A549 (cell line): ENCODE measurements at regions not wholly inside any gene's neighbourhood (a gene's known extent, or its start where the extent isn't known, plus 50 kb on each side); places are given as distances from the start of the nearest gene placed in this dataset.

Experiments used
- ATAC-seq, 2 experiments: fragments of 200-7000 bp in 1 of 2; fragments of >200 bp in 1 of 2; cut with Nextera tagmentation in 1 of 2; cut with Tn5 transposase in 1 of 2; 3 replicates each; pipeline versions ENCODE4 v1.8.0 to v1.9.1; 2018 to 2020; ENCODE audit warnings: mild to moderate bottlenecking in 1 of 2, moderate library complexity in 1 of 2
- CTCF ChIA-PET: fragments of 300-600 bp; sonication (Branson Sonifier 250); formaldehyde crosslinking; extraction: SDS; loops from one replicate; lab custom pipeline; 2021; ENCODE audit warnings: antibody characterized with exemption, inconsistent platforms; lab: Yijun Ruan, JAX
- POLR2A ChIA-PET: fragments of 350-600 bp; formaldehyde crosslinking; extraction: SDS; loops from one replicate; lab custom pipeline; 2021; ENCODE audit warnings: antibody characterized with exemption, inconsistent platforms; lab: Yijun Ruan, JAX
- DNase-seq, 2 experiments: peaks; one replicate each; pipeline versions ENCODE4 v3.0.0 to v3.0.0-alpha.2; 2011 to 2016; ENCODE audit warnings: low read depth in 1 of 2, low spot score in 1 of 2
- FAIRE-seq: peaks from 2 replicates; lab custom pipeline; 2011; peaks lifted over from hg19 to GRCh38; lab: Jason Lieb, UNC
- H3K27ac ChIP-seq, 2 experiments: fragments of >200 bp; sonication (Bioruptor Twin); formaldehyde crosslinking; 3 replicates each; pipeline ENCODE4 v1.5.1; 2016 to 2017
- H3K4me1 ChIP-seq: fragments of >200 bp; sonication (Bioruptor Twin); formaldehyde crosslinking; 3 replicates; pipeline ENCODE4 v1.6.1; 2016
- H3K4me2 ChIP-seq: fragments of >200 bp; sonication (Bioruptor Twin); formaldehyde crosslinking; 3 replicates; pipeline ENCODE4 v1.6.1; 2016
- H3K4me3 ChIP-seq: fragments of >200 bp; sonication (Bioruptor Twin); formaldehyde crosslinking; 3 replicates; pipeline ENCODE4 v1.5.1; 2016
- H3K9me3 ChIP-seq: fragments of >200 bp; sonication (Bioruptor Twin); formaldehyde crosslinking; 3 replicates; pipeline ENCODE4 v1.6.1; 2016
- BHLHE40 ChIP-seq: IDR thresholded peaks from 2 replicates; pipeline ENCODE4 v1.6.1; 2012; ENCODE audit warnings: low read depth, low read length, inconsistent platforms
- CHD2 ChIP-seq: fragments of 150-350 bp; IDR thresholded peaks from 2 replicates; pipeline ENCODE4 v1.6.1; 2014; ENCODE audit warnings: low read length; ENCODE audit not compliant: partially characterized antibody
- EHF ChIP-seq: fragments of 250-450 bp; sonication (Bioruptor Pico); IDR thresholded peaks from 2 replicates; pipeline ENCODE4 v1.5.0; 2020; ENCODE audit warnings: mild to moderate bottlenecking
- EHMT2 ChIP-seq: fragments of 200-600 bp; sonication (generic); IDR thresholded peaks from 2 replicates; pipeline ENCODE4 v1.6.1; 2016; ENCODE audit warnings: antibody characterized with exemption, low read depth, mild to moderate bottlenecking, moderate library complexity
- EP300 ChIP-seq, 2 experiments: fragments of >200 bp; sonication (Bioruptor Twin); formaldehyde crosslinking; IDR thresholded peaks; 2 replicates in 1 of 2; 3 replicates in 1 of 2; pipeline ENCODE4 v1.6.1; 2016 to 2017
- ESRRA ChIP-seq: fragments of 150-350 bp; IDR thresholded peaks from 2 replicates; pipeline ENCODE4 v1.6.1; 2014; ENCODE audit warnings: mild to moderate bottlenecking, low read length, borderline replicate concordance
- FOSB ChIP-seq: fragments of 250-450 bp; sonication (Bioruptor Pico); IDR thresholded peaks from 2 replicates; pipeline ENCODE4 v1.5.0; 2020; ENCODE audit warnings: mild to moderate bottlenecking, moderate library complexity
- FOXS1 ChIP-seq: fragments of 250-450 bp; sonication (Bioruptor Pico); IDR thresholded peaks from 2 replicates; pipeline ENCODE4 v1.5.0; 2020; ENCODE audit warnings: mild to moderate bottlenecking, moderate library complexity
- HEYL ChIP-seq: fragments of 250-450 bp; sonication (Bioruptor Pico); IDR thresholded peaks from 2 replicates; pipeline ENCODE4 v1.8.0; 2021; ENCODE audit warnings: mild to moderate bottlenecking, moderate library complexity
- HOXB13 ChIP-seq: fragments of 250-450 bp; sonication (Bioruptor Pico); IDR thresholded peaks from 2 replicates; pipeline ENCODE4 v1.5.0; 2020; ENCODE audit warnings: low read depth, mild to moderate bottlenecking, moderate library complexity
- HOXB5 ChIP-seq: fragments of 250-450 bp; sonication (Bioruptor Pico); IDR thresholded peaks from 2 replicates; pipeline ENCODE4 v1.5.0; 2020; ENCODE audit warnings: mild to moderate bottlenecking, moderate library complexity
- KDM5A ChIP-seq: fragments of 200-600 bp; sonication (generic); IDR thresholded peaks from 2 replicates; pipeline ENCODE4 v1.6.1; 2016; ENCODE audit warnings: antibody characterized with exemption, mild to moderate bottlenecking
- MAFK ChIP-seq: fragments of 450-650 bp; IDR thresholded peaks from 2 replicates; pipeline ENCODE4 v1.6.1; 2014; ENCODE audit not compliant: partially characterized antibody
- MAZ ChIP-seq: fragments of 150-350 bp; IDR thresholded peaks from 2 replicates; pipeline ENCODE4 v1.6.1; 2014; ENCODE audit warnings: antibody characterized with exemption, low read depth, low read length, borderline replicate concordance
- MYC ChIP-seq: IDR thresholded peaks from 2 replicates; pipeline ENCODE4 v1.6.1; 2012; ENCODE audit warnings: mild to moderate bottlenecking, inconsistent platforms, low read length, improper control_type of control experiment, borderline replicate concordance
- NFE2L2 ChIP-seq: fragments of 150-350 bp; conservative IDR thresholded peaks from 2 replicates; pipeline ENCODE4 v1.6.1; 2014; ENCODE audit warnings: low read length
- POLR2A ChIP-seq: IDR thresholded peaks from 2 replicates; pipeline ENCODE4 v1.6.1; 2012; ENCODE audit warnings: mild to moderate bottlenecking, low read length
- POLR2AphosphoS2 ChIP-seq: conservative IDR thresholded peaks from 2 replicates; pipeline ENCODE4 v1.6.1; 2012; ENCODE audit warnings: low read length, improper control_type of control experiment, inconsistent platforms
- RARB ChIP-seq: fragments of 250-450 bp; sonication (Bioruptor Pico); IDR thresholded peaks from 2 replicates; pipeline ENCODE4 v1.8.0; 2021; ENCODE audit warnings: mild to moderate bottlenecking, moderate library complexity
- RFX5 ChIP-seq: fragments of 450-650 bp; IDR thresholded peaks from 2 replicates; pipeline ENCODE4 v1.7.1; 2014; ENCODE audit warnings: antibody characterized with exemption, mild to moderate bottlenecking, moderate library complexity
- RNF2 ChIP-seq: fragments of 200-600 bp; sonication (generic); IDR thresholded peaks from 2 replicates; pipeline ENCODE4 v1.6.1; 2016; ENCODE audit warnings: low read depth, mild to moderate bottlenecking, antibody characterized with exemption, moderate library complexity, borderline replicate concordance
- TP53 ChIP-seq: fragments of 250-450 bp; sonication (Bioruptor Pico); IDR thresholded peaks from 2 replicates; pipeline ENCODE4 v1.5.0; 2021; ENCODE audit warnings: mild to moderate bottlenecking, moderate library complexity
- ZC3H11A ChIP-seq: fragments of 450-650 bp; IDR thresholded peaks from 2 replicates; pipeline ENCODE4 v1.6.1; 2014; ENCODE audit warnings: antibody characterized with exemption, mild to moderate bottlenecking
- ZSCAN20 ChIP-seq: fragments of 250-450 bp; sonication (Bioruptor Pico); IDR thresholded peaks from 2 replicates; pipeline ENCODE4 v1.8.0; 2022; ENCODE audit warnings: mild to moderate bottlenecking, moderate library complexity
- whole genome bisulfite sequencing: methylation state at CpG from one replicate; pipeline ENCODE4 v1.1.6; 2017; ENCODE audit errors: missing lambda C conversion rate; 5-methylcytosine and 5-hydroxymethylcytosine counted together
- TF ChIP-seq, protein P1 (sequence below): fragments of 200-600 bp; sonication (generic); IDR thresholded peaks from 2 replicates; pipeline ENCODE4 v1.6.1; 2016; ENCODE audit warnings: antibody characterized with exemption, mild to moderate bottlenecking, moderate library complexity
- TF ChIP-seq, protein P2 (sequence below): fragments of >200 bp; sonication (Bioruptor Twin); formaldehyde crosslinking; IDR thresholded peaks from 3 replicates; pipeline ENCODE4 v1.6.1; 2016
- TF ChIP-seq, protein P3 (sequence below): fragments of >200 bp; sonication (Bioruptor Twin); formaldehyde crosslinking; IDR thresholded peaks from 3 replicates; pipeline ENCODE4 v1.5.1; 2016
- TF ChIP-seq, protein P4 (sequence below): IDR thresholded peaks from 2 replicates; pipeline ENCODE4 v1.6.1; 2012; ENCODE audit warnings: low read depth, borderline replicate concordance
- TF ChIP-seq, protein P5 (sequence below): fragments of 250-450 bp; sonication (Bioruptor Pico); IDR thresholded peaks from 2 replicates; pipeline ENCODE4 v1.5.0; 2020; ENCODE audit warnings: low read depth, mild to moderate bottlenecking, moderate library complexity

DNA sequence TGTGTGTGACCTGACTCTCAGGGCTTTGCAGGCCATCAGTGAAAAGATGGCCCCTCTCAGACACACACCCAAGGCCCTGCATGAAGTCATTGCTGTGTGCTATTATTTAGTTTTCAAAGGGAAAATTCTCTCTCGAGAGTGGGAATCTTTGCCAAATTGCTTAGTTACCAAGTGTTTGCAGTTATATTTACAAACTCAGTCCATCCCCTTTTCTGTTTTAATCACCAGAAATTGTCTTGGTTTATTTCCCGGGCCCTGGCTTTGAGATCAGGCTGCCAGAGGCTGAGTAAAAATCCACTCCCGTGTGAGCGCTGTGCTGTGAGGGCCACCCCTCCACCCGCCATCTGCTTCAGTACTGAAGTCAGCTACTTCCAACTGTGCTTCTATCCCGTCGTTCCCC lies 163.1 kb downstream of the SOD2 start:
- no peaks in the 10 kb centered on the region for H3K4me1 ChIP-seq
- TF ChIP-seq RNF2 (no peak), HEYL (CRISPR knock-in tag) (no peak), EHMT2 (no peak), FOXS1 (CRISPR knock-in tag) (no peak), MYC (no peak), NFE2L2 (no peak), FOSB (CRISPR knock-in tag) (no peak), EP300 (IDR thresholded peaks at IDR 0.05) (no peak), EHF (CRISPR knock-in tag) (no peak), HOXB5 (CRISPR knock-in tag) (no peak), ZC3H11A (no peak)
- TF ChIP-seq, protein P1, sequence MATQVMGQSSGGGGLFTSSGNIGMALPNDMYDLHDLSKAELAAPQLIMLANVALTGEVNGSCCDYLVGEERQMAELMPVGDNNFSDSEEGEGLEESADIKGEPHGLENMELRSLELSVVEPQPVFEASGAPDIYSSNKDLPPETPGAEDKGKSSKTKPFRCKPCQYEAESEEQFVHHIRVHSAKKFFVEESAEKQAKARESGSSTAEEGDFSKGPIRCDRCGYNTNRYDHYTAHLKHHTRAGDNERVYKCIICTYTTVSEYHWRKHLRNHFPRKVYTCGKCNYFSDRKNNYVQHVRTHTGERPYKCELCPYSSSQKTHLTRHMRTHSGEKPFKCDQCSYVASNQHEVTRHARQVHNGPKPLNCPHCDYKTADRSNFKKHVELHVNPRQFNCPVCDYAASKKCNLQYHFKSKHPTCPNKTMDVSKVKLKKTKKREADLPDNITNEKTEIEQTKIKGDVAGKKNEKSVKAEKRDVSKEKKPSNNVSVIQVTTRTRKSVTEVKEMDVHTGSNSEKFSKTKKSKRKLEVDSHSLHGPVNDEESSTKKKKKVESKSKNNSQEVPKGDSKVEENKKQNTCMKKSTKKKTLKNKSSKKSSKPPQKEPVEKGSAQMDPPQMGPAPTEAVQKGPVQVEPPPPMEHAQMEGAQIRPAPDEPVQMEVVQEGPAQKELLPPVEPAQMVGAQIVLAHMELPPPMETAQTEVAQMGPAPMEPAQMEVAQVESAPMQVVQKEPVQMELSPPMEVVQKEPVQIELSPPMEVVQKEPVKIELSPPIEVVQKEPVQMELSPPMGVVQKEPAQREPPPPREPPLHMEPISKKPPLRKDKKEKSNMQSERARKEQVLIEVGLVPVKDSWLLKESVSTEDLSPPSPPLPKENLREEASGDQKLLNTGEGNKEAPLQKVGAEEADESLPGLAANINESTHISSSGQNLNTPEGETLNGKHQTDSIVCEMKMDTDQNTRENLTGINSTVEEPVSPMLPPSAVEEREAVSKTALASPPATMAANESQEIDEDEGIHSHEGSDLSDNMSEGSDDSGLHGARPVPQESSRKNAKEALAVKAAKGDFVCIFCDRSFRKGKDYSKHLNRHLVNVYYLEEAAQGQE: no peak
- TF ChIP-seq, protein P2, sequence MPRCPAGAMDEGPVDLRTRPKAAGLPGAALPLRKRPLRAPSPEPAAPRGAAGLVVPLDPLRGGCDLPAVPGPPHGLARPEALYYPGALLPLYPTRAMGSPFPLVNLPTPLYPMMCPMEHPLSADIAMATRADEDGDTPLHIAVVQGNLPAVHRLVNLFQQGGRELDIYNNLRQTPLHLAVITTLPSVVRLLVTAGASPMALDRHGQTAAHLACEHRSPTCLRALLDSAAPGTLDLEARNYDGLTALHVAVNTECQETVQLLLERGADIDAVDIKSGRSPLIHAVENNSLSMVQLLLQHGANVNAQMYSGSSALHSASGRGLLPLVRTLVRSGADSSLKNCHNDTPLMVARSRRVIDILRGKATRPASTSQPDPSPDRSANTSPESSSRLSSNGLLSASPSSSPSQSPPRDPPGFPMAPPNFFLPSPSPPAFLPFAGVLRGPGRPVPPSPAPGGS: no peak
- H3K4me2 ChIP-seq: no peak overlapping the region
- FAIRE-seq (no peak), ATAC-seq (no peak), DNase-seq (no peak)
- WGBS: 49% methylated on average over 7 of the region's 7 CpGs
- CTCF ChIA-PET: no interaction called here
- H3K9me3 ChIP-seq: no peaks in the 10 kb centered on the region
- H3K4me3 ChIP-seq: no peak overlapping the region
- POLR2A ChIA-PET: no interaction called here
- no peak overlapping the region for H3K27ac ChIP-seq

DNA sequence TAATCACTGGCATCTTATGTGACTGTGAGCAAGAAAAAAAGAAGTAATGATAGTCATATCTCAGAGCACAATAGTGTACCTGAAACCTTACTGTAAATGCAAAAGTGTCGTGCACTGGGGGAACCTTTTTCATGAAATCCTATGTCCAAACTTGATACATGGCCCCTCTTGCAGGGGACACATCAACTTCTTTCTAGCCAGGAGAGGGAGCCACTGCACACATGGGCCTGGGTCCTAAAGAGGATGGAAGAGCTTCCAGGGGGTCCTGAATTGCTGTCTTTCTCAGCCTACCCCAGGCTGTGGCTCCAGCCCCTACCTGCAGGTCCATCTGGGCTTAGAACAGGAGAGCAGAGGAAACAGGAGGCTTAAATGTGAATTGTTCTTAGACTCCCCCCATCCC lies 165.7 kb downstream of the SOD2 start:
- Histone ChIP-seq H3K9me3 (no peaks in the 10 kb centered on the region), H3K4me2 (no peak overlapping the region), H3K4me3 (no peak overlapping the region), H3K4me1 (no peaks in the 10 kb centered on the region), H3K27ac (no peak overlapping the region)
- ATAC-seq (no peak), DNase-seq (no peak), FAIRE-seq (no peak)
- ChIA-PET CTCF (no interaction called here), POLR2A (no interaction called here)
- 31% methylated on average over 1 of the region's 1 CpG for WGBS
- TF ChIP-seq, protein P3, sequence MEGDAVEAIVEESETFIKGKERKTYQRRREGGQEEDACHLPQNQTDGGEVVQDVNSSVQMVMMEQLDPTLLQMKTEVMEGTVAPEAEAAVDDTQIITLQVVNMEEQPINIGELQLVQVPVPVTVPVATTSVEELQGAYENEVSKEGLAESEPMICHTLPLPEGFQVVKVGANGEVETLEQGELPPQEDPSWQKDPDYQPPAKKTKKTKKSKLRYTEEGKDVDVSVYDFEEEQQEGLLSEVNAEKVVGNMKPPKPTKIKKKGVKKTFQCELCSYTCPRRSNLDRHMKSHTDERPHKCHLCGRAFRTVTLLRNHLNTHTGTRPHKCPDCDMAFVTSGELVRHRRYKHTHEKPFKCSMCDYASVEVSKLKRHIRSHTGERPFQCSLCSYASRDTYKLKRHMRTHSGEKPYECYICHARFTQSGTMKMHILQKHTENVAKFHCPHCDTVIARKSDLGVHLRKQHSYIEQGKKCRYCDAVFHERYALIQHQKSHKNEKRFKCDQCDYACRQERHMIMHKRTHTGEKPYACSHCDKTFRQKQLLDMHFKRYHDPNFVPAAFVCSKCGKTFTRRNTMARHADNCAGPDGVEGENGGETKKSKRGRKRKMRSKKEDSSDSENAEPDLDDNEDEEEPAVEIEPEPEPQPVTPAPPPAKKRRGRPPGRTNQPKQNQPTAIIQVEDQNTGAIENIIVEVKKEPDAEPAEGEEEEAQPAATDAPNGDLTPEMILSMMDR: no peak
- TF ChIP-seq CHD2 (no peak), ZSCAN20 (CRISPR knock-in tag) (no peak), RFX5 (no peak), RARB (no peak), HOXB5 (CRISPR knock-in tag) (no peak), ESRRA (no peak), ZC3H11A (no peak), HOXB13 (CRISPR knock-in tag) (no peak), POLR2AphosphoS2 (no peak), EP300 (IDR thresholded peaks at IDR 0.05) (no peak), BHLHE40 (no peak), TP53 (CRISPR knock-in tag) (no peak), KDM5A (no peak), MAZ (no peak), MAFK (no peak), POLR2A (no peak)
- TF ChIP-seq, protein P4, sequence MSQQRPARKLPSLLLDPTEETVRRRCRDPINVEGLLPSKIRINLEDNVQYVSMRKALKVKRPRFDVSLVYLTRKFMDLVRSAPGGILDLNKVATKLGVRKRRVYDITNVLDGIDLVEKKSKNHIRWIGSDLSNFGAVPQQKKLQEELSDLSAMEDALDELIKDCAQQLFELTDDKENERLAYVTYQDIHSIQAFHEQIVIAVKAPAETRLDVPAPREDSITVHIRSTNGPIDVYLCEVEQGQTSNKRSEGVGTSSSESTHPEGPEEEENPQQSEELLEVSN: no peak
- TF ChIP-seq, protein P5, sequence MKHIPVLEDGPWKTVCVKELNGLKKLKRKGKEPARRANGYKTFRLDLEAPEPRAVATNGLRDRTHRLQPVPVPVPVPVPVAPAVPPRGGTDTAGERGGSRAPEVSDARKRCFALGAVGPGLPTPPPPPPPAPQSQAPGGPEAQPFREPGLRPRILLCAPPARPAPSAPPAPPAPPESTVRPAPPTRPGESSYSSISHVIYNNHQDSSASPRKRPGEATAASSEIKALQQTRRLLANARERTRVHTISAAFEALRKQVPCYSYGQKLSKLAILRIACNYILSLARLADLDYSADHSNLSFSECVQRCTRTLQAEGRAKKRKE (CRISPR knock-in tag): no peak
